Common myeloid progenitor, CD34-positive (primary cell): ENCODE measurements at regions not wholly inside any gene's neighbourhood (a gene's known extent, or its start where the extent isn't known, plus 50 kb on each side); places are given as distances from the start of the nearest gene placed in this dataset.

ENCODE experiments used
- CTCF ChIA-PET: fragments of 350-600 bp; sonication (Branson Sonifier 250); formaldehyde crosslinking; loops from one replicate; lab custom pipeline; 2021; ENCODE audit warnings: antibody characterized with exemption; lab: Charles Lee
- POLR2A ChIA-PET: fragments of 350-600 bp; sonication (Branson Sonifier 250); formaldehyde crosslinking; loops from one replicate; lab custom pipeline; 2021; ENCODE audit warnings: antibody characterized with exemption; lab: Charles Lee
- DNase-seq, 3 donors: peaks; one replicate each; pipeline versions ENCODE4 v3.0.0 to v3.0.0-alpha.2; 2013
- H3K27ac ChIP-seq, 2 experiments: 1 replicate in 1 of 2; 2 replicates in 1 of 2; pipeline ENCODE4 v1.7.0; 2013; ENCODE audit warnings: inconsistent platforms in 2 of 2, low read length in 2 of 2, mild to moderate bottlenecking in 2 of 2, low read depth in 1 of 2, moderate library complexity in 1 of 2; ENCODE audit not compliant: severe bottlenecking in 2 of 2, insufficient read depth in 1 of 2, poor library complexity in 1 of 2
- H3K27me3 ChIP-seq, 5 experiments: replicated peaks in 2 of 5; 1 replicate in 3 of 5; 2 replicates in 2 of 5; pipeline versions ENCODE4 v1.6.1 to v1.7.0; 2013; ENCODE audit warnings: low read length in 4 of 5, mild to moderate bottlenecking in 2 of 5, moderate library complexity in 2 of 5, inconsistent platforms in 1 of 5; ENCODE audit not compliant: insufficient read depth in 5 of 5, control insufficient read depth in 4 of 5
- H3K36me3 ChIP-seq, 4 experiments: 1 replicate in 2 of 4; 2 replicates in 2 of 4; pipeline versions ENCODE4 v1.6.1 to v1.7.0; 2013; ENCODE audit warnings: low read length in 3 of 4, control low read depth in 1 of 4, mild to moderate bottlenecking in 1 of 4; ENCODE audit not compliant: control insufficient read depth in 4 of 4, insufficient read depth in 4 of 4
- H3K4me1 ChIP-seq, 4 experiments: 1 replicate in 3 of 4; 2 replicates in 1 of 4; pipeline versions ENCODE4 v1.6.1 to v1.7.1; 2013; ENCODE audit warnings: low read length in 3 of 4, mild to moderate bottlenecking in 3 of 4, control low read depth in 1 of 4, inconsistent platforms in 1 of 4, moderate library complexity in 1 of 4; ENCODE audit not compliant: control insufficient read depth in 4 of 4, insufficient read depth in 4 of 4; ENCODE audit errors: control extremely low read depth in 1 of 4
- H3K4me3 ChIP-seq, 7 experiments: 1 replicate in 4 of 7; 2 replicates in 3 of 7; pipeline versions ENCODE4 v1.5.1 to v1.7.0; 2013; ENCODE audit warnings: mild to moderate bottlenecking in 7 of 7, low read length in 6 of 7, moderate library complexity in 6 of 7, inconsistent platforms in 2 of 7, low read depth in 2 of 7, control low read depth in 1 of 7; ENCODE audit not compliant: insufficient read depth in 4 of 7, control insufficient read depth in 1 of 7; ENCODE audit errors: extremely low read depth in 1 of 7
- H3K9me3 ChIP-seq, 5 experiments: 1 replicate in 4 of 5; 2 replicates in 1 of 5; pipeline versions ENCODE4 v1.6.1 to v1.7.1; 2013; ENCODE audit warnings: low read length in 4 of 5, mild to moderate bottlenecking in 2 of 5, inconsistent platforms in 1 of 5, low read depth in 1 of 5, moderate library complexity in 1 of 5; ENCODE audit not compliant: control insufficient read depth in 4 of 5, insufficient read depth in 2 of 5; ENCODE audit errors: control extremely low read depth in 1 of 5
- WGBS: methylation state at CpG from one replicate; pipeline ENCODE4 v1.1.5; 2013; ENCODE audit not compliant: insufficient coverage; 5-methylcytosine and 5-hydroxymethylcytosine counted together

DNA sequence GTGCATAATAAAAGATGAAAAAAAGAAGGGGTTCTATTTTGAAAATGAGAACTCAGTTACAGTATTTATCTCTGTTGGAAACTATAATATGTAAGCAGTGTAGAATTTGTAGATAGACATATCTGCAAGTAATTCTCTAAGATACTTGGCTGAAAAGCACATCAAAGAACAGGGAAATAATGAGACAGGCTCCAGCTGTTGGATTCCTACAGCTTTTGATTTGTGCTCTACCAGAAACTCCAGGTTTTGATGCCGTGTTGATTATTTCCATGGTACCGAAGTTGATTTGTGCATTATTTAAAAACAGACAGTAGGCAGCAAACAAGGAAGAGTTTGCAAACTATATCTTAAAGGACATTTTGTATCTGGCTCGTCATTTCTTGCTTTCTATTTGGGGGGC is 2098.7 kb upstream of the WWC1 start:
- no peaks in the 10 kb centered on the region for H3K27me3 ChIP-seq
- CTCF ChIA-PET = no interaction called here
- no peak overlapping the region for H3K4me3 ChIP-seq
- 60% methylated on average over 3 of the region's 3 CpGs for WGBS
- no peaks in the 10 kb centered on the region for H3K4me1 ChIP-seq
- H3K36me3 ChIP-seq = no peaks in the 10 kb centered on the region
- H3K9me3 ChIP-seq = no peaks in the 10 kb centered on the region
- no peak for DNase-seq
- POLR2A ChIA-PET = no interaction called here
- no peak overlapping the region for H3K27ac ChIP-seq

DNA sequence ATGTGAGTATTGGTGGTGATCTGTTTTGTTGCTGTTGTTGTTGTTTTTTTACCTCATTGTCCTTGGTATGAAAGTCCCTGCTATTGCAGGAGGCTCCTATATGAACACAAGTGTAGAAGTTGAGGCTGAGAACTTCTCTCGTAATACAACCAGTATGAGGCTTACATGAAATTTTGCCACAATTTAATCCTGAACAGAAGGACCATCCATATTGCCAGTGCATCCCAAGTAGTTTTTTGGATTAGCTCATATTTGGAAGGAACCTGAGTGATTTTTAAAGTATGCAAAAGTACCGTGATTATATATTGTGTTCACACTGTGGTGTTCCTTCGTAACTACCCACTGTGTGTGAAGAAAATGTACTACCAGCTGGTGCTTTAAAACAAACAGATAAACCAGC is 2095.5 kb upstream of the WWC1 start:
- Histone ChIP-seq H3K9me3 (no peaks in the 10 kb centered on the region), H3K4me3 (no peak overlapping the region), H3K4me1 (no peaks in the 10 kb centered on the region), H3K36me3 (no peaks in the 10 kb centered on the region), H3K27ac (no peak overlapping the region), H3K27me3 (no peaks in the 10 kb centered on the region)
- ChIA-PET POLR2A (no interaction called here), CTCF (no interaction called here)
- 100% methylated on average over 1 of the region's 3 CpGs for WGBS
- DNase-seq = no peak

DNA sequence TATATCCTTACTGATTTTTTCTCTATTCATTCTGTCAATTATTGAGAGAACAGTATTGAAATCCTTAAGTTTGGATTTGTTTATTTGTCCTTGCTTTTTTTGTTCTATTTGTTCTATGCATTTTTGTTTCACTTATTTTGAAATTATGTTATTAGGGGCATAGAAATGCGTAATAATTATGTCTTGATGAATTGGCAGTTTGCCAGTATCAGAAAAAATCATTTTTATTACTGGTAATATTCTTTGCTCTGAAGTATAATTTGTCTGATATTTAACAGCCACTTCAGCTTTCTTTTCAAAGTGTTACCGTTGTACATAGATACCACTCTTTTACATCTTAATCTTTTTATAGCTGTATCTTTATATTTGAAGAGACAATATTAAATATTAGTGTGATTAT is 2090.9 kb upstream of the WWC1 start:
- Histone ChIP-seq H3K4me3 (no peak overlapping the region), H3K27me3 (no peaks in the 10 kb centered on the region), H3K9me3 (no peaks in the 10 kb centered on the region), H3K27ac (no peak overlapping the region), H3K4me1 (no peaks in the 10 kb centered on the region), H3K36me3 (no peaks in the 10 kb centered on the region)
- POLR2A ChIA-PET = no interaction called here
- CTCF ChIA-PET = no interaction called here
- no peak for DNase-seq
- WGBS = no CpG with 5 or more reads among the region's 2 CpGs

DNA sequence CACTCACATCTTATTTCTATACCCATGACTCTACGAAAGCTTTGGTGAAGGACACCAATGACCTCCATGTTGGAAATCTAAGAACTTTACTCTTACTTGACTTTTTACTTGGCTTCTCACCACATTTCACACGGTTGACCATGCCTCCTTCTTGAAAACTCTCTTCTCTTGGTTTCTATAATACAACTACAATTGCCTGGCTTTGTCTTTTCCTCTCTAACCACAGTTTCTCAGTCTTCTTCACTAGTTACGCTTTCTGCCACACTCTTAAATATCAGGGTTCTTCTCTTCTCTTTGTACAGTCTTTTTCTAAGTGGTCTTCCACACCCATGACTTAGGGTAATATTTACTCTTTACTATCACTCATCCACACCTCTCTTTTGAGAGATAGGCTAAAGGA is 2079.8 kb upstream of the WWC1 start:
- H3K27me3 ChIP-seq = no peaks in the 10 kb centered on the region
- no peaks in the 10 kb centered on the region for H3K4me1 ChIP-seq
- DNase-seq = no peak
- H3K27ac ChIP-seq = no peak overlapping the region
- H3K9me3 ChIP-seq = no peaks in the 10 kb centered on the region
- ChIA-PET CTCF (no interaction called here), POLR2A (no interaction called here)
- WGBS = 92% methylated on average over 3 of the region's 3 CpGs
- H3K4me3 ChIP-seq = no peak overlapping the region
- H3K36me3 ChIP-seq = no peaks in the 10 kb centered on the region

DNA sequence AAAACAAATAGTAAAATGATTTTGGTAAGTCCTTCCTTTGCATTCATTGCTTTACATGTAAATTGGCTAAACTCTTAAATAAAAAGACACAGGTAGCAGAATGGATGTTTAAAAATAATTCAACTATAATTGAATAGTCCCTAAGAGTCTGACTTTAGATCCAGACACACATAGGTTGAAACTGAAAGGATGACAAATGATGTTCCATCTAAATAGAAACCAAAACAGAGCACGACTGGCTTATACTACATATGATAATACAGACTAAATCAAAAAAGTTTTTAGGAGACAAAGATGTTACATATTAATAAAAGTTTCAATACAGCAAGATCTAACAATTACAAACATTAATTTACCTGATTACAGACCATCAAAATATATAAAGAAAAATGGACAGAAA is 2055.1 kb upstream of the WWC1 start:
- ChIA-PET CTCF (no interaction called here), POLR2A (no interaction called here)
- H3K27ac ChIP-seq = no peak overlapping the region
- no peaks in the 10 kb centered on the region for H3K4me1 ChIP-seq
- no CpG with 5 or more reads among the region's 1 CpG for WGBS
- DNase-seq = no peak
- peaks cover 0 to 5% (median 0%) of the 10 kb centered on the region in 5 experiments for H3K9me3 ChIP-seq
- no peaks in the 10 kb centered on the region for H3K36me3 ChIP-seq
- no peak overlapping the region for H3K4me3 ChIP-seq
- no peaks in the 10 kb centered on the region for H3K27me3 ChIP-seq

DNA sequence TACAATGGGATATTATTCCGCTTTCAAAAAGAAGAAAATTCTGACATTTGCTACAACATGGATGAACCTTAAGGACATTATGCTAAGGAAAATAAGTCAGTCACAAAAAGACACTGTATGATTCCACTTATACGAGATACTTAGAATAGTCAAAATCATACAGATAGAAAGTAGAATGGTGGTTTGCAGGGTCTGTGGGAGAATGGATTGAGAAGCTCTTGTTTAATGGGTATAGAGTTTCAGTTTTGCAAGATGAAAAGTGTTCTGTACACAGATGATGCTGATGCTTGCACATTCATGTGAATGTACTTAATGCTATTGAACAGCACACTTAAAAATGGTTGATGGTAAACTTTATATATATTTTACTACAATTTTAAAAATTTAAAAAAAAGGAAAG is 2050.7 kb upstream of the WWC1 start:
- Histone ChIP-seq H3K27ac (no peak overlapping the region), H3K9me3 (peaks cover 0 to 4% (median 0%) of the 10 kb centered on the region in 5 experiments), H3K36me3 (no peaks in the 10 kb centered on the region), H3K4me1 (no peaks in the 10 kb centered on the region), H3K27me3 (no peaks in the 10 kb centered on the region), H3K4me3 (no peak overlapping the region)
- no peak for DNase-seq
- ChIA-PET POLR2A (no interaction called here), CTCF (no interaction called here)
- 100% methylated on average over 1 of the region's 2 CpGs for WGBS

DNA sequence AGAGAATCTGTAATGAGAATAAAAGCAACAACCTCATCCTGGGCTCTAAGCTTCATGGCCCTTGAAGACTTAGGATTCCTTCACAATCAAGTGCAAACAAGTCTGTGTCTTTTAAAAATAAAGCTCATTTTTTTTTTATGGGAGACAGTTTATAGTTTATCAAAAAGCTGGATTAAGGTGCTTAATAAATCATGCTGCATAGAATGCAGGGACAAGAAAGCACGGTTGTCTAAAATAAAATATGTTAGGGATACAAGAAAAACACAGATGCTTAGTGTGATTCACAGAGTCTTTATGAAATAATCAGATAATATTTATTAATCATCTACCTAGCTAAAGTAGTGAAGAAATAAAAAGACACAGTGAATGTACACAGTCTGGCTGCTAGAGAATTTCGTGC is 2045.9 kb upstream of the WWC1 start:
- CTCF ChIA-PET = no interaction called here
- Histone ChIP-seq H3K36me3 (no peaks in the 10 kb centered on the region), H3K9me3 (peaks cover 0 to 4% (median 0%) of the 10 kb centered on the region in 5 experiments), H3K4me1 (no peaks in the 10 kb centered on the region), H3K4me3 (no peak overlapping the region), H3K27me3 (no peaks in the 10 kb centered on the region), H3K27ac (no peak overlapping the region)
- DNase-seq = no peak
- POLR2A ChIA-PET = no interaction called here
- WGBS = no CpG with 5 or more reads among the region's 2 CpGs
